Right renal pelvis (tissue), 4 donors: ENCODE measurements at regions not wholly inside any gene's neighbourhood (a gene's known extent, or its start where the extent isn't known, plus 50 kb on each side); places are given as distances from the start of the nearest gene placed in this dataset.

ENCODE experiments used
- DNase-seq, 4 donors: peaks; one replicate each; pipeline ENCODE4 v3.0.0-alpha.2; 2013; ENCODE audit warnings: low read depth in 4 of 4, low spot score in 3 of 4, missing footprints in 1 of 4

DNA sequence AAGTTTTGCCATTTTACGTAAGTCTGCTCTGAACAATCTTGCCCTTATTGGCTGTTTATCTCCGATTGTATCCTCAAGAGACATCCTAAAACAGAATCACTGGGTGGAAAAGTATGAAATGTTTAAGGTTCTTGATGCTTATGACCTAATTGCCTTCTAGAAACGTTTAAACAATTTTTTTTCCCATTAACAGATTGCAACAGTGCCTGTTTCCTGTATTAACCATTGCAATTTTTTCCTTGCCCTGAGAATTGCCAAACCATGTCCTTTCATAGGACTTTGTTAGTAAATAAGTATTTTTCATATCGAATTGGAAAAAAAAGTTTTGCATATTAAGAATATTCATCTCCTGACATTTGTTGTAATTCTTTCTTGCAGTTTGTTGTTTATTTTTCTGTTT is 639.8 kb downstream of the INHBA start:
- DNase-seq = no peak

DNA sequence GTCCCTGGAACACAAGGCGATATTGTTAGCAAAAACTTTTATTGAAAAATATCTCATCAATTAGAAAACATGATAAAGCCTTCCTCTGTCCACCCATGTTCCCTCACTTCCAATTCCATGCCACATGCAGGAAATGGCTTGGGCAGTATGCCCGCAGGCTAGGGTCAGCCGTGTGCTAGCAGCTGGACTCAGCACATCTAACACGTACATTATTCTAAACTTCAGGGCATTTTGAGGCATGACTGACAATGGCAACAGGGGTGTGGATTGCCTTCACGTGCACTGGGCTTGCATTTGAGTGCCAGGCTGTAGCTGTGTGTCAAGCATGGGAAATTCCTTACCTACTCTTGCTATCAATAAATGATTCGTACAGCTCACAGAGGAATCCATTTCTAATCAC is 642.1 kb downstream of the INHBA start:
- no peak for DNase-seq

DNA sequence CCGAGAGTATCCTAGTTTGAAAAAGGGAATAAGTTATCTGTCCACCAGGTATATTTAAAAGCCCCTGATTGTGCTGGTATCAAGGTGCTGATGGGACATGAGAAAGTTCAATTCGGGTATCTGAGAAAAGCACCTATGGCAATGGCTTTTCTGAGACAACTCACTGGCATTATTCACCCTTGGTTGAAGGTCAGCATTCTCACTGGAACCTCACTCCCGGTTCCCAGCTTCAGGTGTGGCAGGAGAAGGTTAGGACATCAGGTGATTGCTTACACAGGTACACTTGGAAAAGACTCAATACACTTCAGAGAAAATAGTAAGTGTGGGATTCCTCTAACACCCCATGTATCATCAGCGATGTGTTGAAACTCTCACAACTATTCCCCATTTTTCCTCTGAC is 643.1 kb downstream of the INHBA start:
- DNase-seq = no peak

DNA sequence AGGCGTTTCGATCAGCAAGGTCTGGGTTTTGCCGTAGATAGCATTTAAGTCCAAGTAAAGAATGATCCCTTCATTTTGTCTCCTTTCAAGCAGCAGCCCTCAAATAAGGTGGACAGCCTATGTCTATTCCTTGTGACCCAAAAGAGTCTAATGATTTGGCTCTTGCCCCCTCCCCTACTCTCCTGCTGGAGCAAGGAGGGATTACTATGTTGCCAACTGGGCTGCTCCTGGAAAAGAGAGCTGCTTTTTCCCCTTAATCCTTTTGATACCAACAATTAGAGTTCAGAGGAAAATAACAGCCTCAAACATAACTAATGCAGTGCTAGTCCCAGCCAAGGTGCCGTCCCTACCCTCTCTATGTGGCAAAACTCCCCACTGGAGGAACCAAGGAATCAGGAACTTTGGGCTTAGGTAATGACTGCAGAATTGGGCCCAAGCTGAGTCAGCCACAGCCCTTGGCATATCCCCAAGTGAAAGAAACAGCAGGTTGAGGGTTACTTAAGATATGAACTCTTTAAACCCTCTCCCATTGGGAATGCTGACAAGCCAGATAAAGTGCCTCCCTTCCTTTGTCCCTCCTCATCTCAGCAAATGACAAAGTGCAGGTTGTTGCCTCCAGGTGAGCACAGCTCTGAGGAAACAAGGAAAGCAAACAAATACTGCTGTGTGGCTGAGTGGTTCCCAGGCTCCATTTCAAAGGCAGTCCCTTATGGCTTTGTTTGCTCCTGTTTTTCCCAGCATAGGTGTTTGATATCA is 643.7 kb downstream of the INHBA start:
- no peak for DNase-seq

DNA sequence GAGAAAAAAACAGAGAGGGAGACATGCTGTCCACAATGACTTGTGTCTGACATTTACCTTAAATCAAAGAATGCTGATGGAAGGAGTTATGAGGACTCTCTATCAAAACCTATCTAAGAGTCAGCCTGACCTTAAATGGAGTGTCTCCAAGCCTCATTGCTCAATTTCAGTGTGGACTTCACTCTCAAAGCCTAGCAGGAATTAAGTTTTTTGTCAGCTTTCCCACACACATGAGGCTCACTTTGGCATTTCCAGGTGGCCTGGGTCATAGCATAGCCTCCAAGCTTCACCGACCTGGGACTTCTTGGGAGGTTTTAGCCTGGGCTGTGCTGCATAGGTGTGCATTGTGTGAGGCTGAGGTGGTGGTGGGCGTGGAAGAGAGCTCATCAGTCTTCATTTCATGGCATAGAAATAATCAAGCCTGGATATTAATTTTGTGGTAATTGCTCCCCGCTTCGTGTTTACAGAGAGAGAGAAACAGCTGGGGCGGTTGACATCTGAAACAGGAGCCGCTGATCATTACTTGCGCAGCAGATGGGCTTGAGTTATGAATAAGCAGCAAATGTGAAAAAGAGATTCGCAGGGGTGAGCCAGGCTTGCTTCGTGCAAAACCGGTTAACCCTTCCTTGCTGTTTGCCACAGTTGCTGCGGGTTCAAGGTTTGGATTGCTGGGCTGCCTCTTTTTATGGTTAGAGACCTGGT is 647.8 kb downstream of the INHBA start:
- DNase-seq = no peak

DNA sequence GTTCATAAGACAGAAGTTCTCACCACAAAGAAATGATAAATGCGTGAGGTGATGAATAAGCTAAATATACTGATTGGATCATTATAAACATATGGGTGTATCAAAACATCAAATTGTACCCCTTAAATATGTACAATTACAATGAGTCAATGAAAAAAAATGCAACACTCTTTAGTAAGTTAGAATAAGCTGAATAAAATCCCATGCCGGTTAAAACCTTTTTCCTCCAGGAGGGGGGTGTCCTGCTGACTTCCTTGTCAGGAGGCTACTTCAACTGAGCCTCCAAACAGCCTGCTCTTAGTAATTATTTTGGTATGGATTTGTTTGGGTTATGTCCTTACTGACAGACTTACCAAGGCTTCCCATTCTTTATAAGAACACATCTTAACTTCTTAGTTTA is 649.1 kb downstream of the INHBA start:
- no peak for DNase-seq

DNA sequence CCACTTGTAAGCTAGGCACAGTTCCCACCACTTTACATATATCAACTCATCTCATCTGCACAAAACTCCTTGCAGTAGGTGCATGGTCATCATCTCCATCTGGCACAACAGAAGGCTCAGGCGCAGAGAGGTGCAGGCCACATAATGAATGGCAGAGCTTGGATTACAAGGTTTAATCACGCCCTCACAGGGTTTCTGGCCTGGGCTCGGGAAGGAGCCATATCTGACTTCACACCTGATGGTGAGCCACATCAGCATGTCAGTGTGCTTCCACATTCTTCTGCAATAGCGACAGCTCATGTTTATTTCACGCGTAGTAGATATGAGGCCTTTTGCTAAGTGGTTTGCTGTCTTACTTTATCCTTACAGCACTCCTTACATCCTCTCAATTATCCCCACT is 650.2 kb downstream of the INHBA start:
- DNase-seq = no peak

DNA sequence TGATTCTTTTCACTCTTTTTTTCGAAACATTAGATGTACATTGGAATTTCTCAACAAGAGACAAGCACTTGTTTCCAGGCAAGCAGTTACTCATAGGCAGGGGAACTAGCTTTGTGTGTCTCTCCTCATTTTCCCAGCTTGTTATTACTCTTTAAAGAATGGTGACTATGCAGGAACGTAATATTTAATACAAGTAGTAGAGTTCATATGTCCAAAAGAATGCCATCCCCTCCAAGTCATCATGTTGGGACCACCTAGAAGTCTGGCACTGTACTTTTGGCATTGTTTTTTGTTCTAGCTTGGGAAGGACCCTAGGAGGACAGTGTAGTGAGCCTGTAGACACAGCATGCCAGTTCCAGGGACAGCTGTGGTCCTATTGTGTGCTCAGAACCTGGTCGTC is 650.7 kb downstream of the INHBA start:
- DNase-seq = no peak

DNA sequence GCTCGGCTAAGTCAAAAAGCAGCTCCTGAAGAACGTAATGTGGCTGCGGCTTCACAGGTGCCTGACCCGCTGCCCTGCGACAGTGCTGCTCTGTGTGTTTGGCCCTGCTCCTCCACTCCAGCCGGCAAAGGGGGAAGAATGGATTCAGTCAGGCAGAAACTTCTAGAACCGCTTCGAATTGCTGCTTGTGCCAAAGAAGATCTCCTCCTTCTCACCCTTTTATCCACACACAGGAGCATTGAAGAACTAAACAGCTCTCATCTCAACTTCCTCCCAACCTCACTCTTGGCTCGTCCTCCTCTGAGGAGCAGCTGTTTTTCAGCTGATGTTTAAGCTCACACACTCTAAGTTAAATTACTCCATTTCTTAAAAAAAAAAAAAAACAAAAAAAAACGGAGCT is 651.4 kb downstream of the INHBA start:
- DNase-seq = no peak

DNA sequence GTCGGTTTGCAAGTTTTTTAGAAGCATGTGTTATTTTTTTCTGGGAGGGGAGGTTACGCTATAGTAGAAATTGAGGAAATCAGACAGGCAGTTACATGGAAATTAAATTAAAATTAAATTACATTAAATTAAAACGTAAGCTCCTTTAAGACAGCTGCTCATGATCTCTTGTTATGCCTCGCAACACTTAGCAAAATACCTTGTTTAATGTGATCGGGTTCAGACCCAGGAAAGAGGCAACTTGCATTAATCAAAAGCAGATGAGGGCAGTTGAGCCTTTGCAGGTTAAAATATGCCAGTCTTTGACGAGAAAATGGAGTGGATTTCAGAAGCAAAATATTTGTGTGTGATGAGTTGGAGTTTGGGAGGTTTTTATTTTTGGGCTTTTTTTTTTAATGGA is 651.8 kb downstream of the INHBA start:
- DNase-seq = no peak

DNA sequence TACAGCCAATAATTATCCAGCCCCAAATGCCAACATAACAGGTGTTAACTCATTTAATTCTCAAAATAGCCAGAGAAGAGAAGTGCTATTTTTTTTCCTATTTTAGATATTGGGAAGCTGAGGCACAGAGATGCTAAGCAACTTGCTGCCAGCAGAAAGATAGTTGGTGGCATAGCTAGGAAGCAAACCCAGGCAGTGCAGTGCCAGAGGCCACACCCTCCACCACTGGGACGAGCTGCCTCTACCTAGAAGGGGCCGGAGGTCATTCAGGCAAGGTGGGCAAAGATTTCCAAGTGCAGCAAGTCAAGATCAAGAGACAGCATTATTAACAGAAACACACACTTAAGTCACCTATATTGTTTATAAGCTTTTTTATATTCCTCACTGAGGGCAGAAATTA is 654.1 kb downstream of the INHBA start:
- no peak for DNase-seq

DNA sequence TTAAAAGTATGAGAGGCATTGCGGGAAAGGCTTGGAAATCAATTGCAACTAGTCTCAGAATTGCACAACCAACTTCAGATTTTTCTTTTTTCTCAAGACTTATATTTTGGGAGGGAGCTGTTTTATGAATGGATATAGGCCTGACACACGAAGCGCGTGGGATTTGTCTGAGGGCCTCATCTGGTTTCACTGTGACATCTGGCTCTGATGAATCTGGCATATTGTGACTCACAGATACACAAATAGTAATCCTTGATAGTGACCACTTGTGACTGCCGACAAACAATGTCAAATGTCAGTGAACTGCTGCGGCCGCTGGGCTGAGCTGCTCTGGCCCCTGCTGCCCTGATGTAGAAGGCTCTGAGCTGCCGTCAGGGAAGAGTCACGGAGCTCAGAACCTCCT is 655.1 kb downstream of the INHBA start:
- no peak for DNase-seq

DNA sequence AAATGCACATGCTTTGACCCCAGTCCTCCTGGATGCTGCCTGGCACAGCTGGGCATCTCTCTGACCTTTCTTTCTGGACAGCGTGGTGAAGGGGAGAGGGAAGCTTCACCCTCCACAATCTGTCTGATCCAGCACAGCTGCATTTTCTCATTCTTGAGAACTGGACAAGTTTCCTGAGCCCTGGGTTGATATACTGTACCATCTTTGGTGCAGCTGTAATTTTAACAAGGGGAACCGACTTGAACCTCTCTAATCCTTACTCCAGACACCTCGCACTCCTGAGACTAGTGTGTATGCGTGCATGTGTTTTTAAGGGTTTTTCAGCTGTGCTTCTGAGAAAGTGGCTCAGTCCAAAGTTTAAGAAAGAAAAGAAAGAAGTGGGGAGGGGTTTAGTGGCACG is 655.7 kb downstream of the INHBA start:
- DNase-seq = no peak

DNA sequence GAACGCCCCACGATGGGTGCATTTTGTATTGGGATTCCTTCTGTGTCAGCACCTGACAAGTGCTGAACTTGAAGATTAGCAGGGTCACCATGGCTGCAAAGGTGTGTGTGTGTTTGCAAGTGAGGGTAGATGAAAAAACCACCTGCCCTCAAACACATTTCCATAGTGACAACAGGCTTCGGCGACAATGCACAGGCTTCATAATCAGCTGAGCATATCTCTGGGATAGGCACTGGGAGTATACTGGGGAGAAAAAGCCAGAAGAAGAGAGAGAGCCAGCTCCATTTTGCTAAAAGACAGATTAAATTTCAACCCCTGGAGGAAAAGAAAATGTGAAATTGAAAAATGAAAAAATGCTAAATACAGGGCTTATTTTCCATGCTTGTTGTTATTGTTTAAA is 656.1 kb downstream of the INHBA start:
- DNase-seq = no peak

DNA sequence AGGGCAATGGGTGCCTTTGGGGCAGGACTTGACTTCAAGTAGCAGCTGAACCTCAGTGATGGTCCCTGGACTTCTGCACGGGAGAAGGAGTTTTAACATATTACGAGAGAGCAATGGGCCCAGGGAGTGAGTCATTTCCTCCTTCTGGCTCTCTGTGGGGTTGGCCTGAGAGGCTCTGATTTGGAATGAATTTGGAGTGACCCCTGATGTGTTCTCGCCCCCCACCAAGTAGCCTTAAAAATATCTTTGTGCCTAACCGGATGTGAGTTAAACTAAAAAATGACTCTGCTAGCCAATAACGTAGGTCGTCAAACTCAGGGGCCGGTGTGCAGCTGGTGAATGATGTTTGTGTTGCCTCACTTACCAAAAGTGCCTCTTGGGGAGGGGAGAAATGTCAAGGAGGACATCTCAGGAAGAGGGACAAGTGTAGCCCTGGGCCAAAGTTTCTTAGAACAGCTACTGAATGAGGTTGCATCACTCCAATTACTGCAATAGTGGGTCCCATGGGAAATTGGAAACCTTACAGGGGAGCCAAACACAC is 656.6 kb downstream of the INHBA start:
- DNase-seq = no peak

DNA sequence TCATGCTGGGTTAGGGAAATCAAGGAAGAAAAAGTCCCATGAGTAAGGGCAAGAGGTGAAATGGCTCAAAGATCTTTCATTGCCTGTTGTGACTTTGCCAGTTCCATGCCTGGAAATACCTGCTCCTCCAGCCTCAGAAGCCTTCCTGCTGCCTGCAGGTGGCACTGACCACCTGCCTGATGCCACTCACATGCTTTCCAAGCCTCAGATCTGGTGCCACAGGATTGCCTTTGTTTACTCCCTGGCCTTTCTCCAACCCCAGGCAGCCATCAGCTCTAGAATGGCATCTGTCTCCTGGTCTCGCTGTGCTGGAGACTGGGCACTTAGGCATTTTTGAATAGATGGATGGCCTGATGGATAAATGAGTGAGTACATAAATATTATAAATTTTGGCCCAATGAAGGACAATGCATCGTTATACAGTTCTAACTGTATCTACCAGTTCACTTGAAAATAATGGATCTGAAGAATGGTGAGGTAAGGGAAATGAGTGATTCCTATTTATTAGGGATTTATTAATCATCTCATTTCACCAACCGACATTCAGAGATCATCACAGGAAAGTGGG is 657.2 kb downstream of the INHBA start:
- DNase-seq = no peak

DNA sequence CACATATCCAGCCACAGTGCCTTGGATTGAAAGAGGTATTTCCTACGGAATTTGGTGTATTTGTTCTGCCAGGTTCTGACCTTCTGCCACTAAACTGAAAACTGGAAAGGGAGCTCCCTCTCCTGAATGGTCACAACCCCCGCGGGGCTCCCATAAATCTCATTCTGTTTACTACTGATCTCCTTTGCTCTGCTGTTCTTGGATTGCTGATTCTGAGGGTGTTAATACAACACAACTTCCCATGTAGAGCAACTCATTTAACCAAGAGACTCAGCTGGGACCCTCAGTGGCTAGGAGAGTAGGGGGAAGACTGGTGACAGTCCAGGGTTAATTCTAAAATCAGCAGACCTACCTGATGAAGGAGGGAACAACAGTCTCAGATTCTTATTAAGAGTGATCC is 662.9 kb downstream of the INHBA start:
- no peak for DNase-seq

DNA sequence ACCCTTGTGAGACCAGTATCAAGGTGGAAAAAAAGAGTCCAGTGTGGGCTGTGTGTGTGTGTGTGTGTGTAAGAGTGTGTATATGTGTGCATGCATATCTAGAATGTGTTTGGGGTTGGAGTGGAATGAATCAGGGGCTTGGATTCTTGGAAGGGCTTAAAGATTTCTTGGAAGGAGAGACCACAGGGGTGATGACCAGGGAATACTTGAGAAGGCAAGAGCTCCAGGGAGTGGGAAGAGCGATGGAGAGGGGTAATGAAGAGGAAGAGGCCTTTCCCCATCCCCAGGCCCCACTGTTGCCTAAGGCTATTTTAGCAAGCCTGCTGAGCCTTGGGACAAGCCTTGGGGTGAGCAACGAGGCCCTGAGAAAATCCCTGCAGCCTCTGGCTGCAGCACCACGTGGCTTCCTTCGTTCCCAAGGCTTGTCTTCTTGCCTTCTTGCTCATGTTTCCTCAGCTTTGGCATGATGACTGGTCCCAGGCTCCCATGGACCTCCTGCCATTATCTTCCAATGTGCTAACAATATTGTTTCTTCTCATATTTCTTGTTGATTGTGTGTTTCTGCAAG is 663.4 kb downstream of the INHBA start:
- DNase-seq = no peak

DNA sequence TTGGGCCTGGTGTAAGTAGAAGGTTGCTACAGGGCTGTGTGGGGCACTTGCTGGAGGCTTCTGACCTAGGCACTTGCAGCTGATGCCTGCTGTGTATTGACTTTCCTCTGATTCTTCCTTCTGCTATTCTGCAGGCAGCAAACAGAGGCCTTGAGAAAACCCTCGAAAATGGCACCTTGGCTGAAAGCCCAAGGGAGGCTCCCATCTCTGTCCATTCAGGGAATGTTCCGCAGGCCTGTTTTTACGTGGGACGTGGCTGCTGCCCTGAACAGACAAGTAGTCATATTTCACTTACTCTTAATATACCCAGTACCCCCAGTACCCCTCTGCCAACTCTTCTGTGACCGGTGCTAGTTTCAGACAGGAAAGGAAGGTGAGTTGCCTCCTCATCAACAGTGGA is 664.7 kb downstream of the INHBA start:
- no peak for DNase-seq

DNA sequence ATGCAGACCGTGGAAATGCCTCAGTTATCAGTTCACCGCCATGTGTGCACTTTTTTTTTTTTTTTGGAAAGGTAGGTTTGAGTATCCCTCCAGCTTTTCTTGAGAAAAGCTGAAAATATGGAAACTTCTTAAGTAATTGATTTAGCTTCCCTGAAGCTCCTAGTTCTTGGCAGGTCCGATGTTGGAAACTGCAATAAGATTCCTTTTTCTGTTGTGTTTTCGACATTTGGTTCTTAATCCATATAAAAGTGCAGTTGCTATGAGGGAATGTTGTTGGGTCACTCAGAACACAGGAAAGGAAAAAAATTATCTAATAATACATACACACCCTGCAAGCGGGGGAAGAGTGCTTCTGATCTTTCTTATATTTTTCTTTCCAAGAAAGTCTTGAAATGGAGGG is 665.2 kb downstream of the INHBA start:
- DNase-seq = no peak

DNA sequence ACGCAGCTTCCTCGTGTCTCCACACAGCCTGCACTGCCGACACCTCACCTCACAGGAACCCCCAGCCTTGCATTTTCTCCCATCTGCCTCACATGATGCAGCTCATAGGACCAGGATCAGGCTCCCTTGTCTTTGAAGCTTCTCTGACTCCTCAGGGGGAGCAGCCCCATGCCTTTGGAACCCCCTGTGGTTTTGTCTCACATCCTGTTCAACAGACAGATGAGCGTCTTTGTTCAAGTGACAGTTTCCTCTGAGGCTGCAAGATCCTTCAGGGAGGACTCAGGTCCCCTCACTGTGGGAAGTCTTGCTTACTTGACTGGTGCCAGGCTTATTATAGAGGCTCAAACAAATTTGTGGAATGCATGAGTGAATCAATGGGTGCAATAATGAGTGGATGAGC is 667.1 kb downstream of the INHBA start:
- no peak for DNase-seq

DNA sequence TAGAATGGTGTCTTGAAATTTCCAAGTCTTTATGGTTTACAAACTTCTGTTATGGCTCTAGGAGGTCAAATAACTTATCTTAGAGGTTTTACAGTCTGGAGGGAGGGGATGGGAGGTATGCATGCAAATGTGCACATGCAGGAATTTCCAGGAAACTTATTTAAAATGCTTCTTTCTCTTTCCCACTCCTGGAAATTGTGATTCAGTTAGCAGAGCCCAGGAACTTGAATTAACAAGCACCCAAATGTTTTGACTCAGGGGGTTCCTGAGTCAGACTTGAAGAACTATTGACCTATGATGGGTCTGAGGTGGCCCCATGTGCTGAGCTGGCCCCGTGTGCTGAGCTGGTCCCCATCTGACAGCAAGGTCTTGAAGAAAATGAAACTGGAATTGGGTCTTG is 669.4 kb downstream of the INHBA start:
- DNase-seq = no peak
